ENCODE measurements at regions not wholly inside any gene's neighbourhood (a gene's known extent, or its start where the extent isn't known, plus 50 kb on each side); places are given as distances from the start of the nearest gene placed in this dataset.
"Not testable (repeated sequence)": the region's sequence is repeated elsewhere in the genome, so short reads cannot be mapped to it uniquely, and the experiment has no call there.

DNA sequence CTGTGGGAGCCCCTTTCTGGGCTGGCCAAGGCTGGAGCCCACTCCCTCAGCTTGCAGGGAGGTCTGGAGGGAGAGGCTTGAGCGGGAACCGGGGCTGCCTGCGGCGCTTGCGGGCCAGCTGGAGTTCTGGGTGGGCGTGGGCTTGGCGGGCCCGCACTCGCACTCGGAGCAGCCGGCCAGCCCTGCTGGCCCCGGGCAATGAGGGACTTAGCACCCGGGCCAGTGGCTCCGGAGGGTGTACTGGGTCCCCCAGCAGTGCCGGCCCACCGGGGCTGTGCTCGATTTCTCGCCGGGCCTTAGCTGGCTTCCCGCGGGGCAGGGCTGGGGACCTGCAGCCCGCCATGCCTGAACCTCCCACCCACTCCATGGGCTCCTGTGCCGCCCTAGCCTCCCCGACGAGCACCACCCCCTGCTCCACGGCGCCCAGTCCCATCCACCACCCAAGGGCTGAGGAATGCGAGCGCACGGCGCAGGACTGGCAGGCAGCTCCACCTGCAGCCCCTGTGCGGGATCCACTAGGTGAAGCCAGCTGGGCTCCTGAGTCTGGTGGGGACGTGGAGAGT lies 87.1 kb upstream of the TRHDE start:
- not testable (repeated sequence) for TF ChIP-seq POLR2AphosphoS5, TAF1, POLR2A, SPI1, POU2F2 (IDR thresholded peaks at IDR 0.05; ENCODE audit: low read depth, low read length)

Measured in GM12891 (cell line).